CD4-positive, alpha-beta T cell treated with Interleukin-21 for 1 hour (primary cell): ENCODE measurements at regions not wholly inside any gene's neighbourhood (a gene's known extent, or its start where the extent isn't known, plus 50 kb on each side); places are given as distances from the start of the nearest gene placed in this dataset.
"Not testable (repeated sequence)": the region's sequence is repeated elsewhere in the genome, so short reads cannot be mapped to it uniquely, and the experiment has no call there.

ENCODE experiments used
- DNase-seq: peaks from one replicate; pipeline ENCODE4 v3.0.0-alpha.2; 2020

DNA sequence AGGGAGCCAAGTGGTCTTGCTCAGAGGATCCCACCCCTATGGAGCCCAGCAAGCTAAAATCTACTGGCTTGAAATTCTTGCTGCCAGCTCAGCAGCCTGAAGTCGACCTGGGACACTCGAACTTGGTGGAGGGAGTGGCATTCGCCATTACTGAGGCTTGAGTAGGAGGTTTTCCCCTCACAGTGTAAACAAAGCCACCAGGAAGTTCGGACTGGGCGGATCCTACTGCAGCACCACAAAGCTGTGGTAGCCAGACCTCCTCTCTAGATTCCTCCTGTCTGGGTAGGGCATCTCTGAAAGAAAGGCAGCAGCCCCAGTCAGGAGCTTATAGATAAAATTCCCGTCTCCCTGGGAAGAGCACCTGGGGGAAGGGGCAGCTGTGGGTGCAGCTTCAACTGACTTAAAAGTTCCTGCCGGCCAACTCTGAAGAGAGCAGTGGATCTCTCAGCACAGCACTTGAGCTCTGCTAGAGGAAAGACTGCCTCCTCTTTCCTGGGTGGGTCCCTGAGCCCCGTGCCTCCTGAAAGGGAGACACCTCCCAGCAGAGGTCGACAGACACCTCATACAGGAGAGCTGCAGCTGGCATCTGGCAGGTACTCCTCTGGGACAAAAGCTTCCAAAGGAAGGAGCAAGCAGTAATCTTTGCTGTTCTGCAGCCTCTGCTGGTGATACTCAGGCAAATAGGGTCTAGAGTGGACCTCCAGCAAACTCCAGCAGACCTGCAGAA lies 576.3 kb upstream of the NECTIN3 start:
- no peak for DNase-seq

DNA sequence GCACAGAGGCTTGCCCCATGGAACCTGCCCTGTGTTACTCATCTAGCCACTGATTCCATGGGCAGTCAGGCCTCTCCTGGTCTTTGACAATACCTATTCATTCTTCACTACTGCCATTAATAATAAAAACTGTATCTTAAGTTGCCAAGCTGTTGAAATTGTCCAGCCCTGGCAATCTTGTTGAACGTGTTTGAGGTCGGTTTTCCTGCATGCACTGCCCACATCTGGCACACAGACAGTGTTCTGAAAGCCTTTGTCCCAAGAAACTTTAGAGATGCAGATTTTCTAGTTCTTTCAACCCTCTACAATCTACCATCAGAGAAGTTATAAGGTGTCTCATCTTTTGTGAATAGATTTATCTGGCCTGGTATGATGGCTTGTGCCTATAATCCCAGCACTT lies 567.2 kb upstream of the NECTIN3 start:
- DNase-seq, result no peak

DNA sequence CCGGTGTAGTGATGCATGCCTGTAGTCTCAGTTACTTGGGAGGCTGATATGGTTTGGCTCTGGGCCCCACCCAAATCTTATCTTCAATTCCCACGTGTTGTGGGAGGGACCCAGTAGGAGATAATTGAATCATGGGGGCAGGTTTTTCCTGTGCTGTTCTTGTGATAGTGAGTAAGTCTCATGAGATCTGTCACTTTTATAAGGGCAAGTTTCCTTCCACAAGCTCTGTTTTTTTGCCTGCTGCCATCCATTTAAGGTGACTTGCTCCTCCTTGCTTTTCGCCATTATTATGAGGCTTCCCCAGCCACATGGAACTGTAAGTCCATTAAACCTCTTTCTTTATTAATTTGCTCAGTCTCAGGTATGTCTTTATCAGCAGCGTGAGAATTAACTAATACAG lies 566.7 kb upstream of the NECTIN3 start:
- DNase-seq, result no peak

DNA sequence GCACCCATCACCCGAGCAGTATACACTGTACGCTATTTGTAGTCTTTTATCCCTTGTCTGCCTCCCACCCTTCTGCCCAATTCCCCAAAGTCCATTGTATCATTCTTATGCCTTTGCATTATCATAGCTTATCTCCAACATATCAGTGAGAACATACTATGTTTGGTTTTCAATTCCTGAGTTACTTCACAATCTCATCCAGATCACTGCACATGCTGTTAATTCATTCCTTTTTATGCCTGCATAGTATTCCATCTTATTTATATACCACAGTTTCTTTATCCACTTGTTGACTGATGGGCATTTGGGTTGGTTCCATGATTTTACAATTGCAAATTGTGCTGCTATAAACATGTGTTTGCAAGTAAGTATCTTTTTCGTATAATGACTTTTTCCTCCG lies 564.7 kb upstream of the NECTIN3 start:
- no peak for DNase-seq

DNA sequence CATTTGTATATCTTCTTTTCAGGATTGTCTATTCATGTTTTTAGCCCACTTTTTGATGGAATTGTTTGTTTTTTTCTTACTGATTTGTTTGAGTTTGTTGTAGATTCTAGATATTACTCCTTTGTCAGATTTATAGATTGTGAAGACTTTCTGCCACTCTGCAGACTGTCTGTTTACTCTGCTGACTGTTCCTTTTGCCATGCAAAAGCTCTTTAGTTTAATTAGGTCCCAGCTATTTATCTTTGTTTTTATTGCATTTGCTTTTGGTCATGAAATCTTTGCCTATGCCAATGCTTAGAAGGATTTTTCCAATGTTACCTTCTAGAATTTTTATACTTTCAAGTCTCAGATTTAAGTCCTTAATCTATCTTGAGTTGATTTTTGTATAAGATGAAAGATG lies 564.0 kb upstream of the NECTIN3 start:
- DNase-seq, result not testable (repeated sequence)

DNA sequence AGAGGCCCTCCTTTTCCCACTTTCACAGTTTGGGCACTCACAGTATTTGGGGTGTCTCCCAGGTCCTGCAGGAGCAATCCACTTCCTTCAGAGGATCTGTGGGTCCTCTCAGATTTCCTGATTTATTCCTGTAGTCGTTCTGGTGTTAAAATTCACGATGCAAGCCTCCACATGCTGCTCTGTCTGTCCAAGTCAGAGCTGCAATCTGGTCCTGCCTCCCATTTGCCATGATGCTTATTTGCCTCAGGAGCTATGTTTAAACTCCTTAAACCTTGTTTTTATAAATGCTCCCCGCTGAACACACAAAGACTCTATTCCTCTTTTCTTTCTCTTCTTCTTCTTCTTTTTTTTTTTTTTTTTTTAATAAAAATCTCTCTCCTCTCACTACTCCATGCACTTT lies 558.7 kb upstream of the NECTIN3 start:
- no peak for DNase-seq

DNA sequence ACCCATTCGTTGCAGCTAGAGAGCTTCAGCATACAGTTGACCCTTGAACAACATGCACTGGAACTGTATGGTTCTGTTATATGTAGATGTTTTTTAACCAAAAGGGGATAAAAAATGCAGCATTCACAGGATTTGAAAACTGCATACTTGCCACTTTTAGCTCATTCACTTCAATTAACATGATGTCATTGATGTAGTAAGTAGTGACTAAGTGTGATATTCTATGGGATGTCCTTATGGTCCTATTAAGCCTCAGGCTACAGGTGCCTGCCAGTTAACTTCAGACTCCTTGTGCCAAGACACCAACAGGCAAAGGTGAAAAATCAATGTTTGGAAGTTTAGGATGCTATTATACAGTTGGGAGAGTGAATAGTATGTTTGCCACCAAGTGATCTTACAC lies 553.6 kb upstream of the NECTIN3 start:
- no peak for DNase-seq

DNA sequence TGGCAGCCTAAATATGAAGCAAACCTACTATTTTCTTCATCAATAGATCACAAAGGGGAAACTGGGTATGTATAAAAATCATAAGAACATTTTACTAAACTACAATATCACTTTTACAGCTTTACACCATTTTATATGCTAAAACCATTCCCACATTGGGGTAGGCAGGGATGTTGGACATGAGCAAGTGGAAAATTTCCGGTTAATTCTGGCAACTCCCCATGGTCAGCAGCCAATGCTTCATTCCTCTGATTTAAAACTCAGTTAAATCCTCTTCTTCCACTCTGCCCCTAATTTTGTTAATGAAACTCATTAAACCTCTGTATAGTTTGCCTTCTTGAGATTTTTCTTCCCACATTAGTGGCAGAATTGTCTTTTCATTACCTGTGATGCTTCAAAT lies 552.5 kb upstream of the NECTIN3 start:
- DNase-seq, result no peak

DNA sequence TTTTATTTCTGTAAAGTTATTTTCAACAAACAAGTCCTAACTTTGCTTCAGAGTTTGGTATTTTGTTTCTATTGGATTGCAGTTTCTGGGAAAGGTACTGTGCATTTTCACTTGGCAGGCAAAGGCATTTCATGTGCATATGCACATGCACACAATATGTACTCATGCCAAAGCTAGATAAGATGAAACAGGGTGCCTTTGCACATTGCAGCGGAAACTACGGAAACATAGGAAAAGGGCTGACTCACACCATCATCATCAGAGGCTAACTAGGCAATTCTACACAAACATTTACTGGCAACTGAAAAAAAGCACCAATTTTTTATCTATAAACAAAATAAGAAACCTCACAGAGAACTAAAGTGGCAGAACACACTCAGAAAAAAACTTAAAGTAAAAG lies 550.6 kb upstream of the NECTIN3 start:
- DNase-seq, result no peak

DNA sequence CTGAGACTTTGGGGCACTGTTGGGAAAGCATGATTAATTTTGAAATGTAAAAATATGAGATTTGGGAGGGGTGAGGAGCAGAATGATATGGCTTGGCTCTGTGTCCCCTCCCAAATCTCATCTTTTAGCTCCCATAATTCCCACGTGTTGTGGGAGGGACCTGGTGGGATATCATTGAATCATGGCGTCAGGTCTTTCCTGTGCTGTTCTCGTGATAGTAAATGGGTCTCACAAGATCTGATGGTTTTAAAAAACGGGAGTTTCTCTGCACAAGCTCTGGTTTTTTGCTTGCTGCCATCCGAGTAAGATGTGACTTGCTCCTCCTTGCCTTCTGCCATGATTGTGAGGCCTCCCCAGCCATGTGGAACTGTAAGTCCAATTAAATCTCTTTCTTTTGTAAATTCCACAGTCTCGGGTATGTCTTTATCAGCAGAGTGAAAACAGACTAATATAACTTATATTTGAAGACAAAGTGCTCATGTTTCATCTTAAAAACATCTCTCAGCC lies 546.0 kb upstream of the NECTIN3 start:
- DNase-seq, result not testable (repeated sequence)

DNA sequence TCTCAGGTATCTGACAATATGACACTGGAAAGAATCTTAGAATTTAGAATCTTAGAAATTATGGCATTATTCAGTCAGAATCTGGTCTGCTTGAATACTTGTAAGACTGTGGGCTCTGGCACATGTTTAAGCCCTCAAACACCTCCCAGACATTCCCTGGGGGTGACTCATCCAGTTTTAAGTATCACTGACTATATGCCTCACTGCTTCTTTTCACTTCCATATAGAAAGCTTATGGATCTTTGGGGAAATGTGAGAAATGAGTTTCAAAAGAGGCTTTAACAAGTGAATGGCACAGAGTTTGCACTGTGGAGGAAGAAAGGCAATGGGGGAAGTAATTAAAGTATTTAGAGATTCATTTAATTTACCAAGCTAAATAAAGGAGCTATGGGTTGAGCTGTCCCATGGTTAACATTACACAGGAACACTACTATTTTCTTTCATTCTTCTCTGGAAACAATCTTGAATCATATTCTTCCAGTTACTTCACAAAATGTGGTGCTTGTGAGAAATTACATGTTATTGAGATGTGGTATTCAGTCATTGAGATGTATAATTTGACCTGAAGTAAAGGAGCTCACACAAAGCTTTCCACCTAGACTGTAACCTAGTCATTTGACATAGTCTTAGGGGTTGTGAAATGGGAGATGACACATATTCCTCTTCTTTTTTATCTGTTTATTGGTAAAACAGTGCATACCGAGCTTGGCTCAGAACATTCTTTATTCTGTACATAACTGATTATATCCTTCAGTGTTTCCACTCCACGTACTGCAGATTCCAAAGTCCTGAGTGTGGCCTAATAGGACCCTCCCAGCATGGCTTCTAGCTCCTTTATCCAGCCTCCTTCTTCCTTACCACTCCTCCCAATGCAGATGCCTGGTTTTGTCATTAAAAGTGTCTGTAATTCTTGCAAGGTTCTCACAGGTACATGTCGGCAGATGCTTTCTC lies 544.6 kb upstream of the NECTIN3 start:
- no peak for DNase-seq

DNA sequence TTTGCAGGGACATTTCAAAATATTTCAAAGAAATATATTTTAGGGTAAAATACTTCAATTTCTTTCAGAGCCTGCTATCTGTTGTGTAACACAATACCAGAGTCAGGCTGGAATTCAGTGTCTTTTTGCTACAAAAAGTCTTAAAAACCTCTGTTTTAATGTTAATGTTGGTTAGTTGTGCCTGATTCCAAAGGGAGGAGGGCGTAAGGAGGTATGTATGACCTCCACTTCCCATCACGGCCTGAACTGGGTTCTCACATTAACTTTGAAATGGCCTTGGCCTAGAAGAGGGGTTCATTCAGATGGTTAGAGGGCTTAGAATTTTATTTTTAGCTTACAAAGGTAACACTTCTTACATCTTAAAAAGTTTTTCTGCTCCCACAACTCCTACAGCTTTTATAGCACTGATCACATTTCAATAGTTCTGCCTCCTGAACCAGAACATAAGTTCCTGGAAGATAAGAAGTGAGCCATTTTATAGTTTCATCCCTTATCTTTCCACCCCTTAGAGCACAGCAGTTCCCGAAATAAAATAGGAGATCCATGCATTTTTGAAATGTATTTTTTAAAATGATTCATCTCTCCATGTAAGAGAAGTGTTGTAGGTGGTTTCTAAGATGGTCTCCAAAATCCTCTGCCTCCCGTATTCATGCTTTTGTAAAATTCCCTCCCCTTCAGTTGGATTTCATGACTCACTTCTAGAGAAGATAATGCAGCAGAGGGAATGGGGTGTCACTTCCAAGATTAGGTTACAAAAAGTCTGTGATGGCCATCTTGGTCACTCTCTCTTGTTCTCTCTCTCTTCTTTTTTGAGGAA lies 543.1 kb upstream of the NECTIN3 start:
- no peak for DNase-seq

DNA sequence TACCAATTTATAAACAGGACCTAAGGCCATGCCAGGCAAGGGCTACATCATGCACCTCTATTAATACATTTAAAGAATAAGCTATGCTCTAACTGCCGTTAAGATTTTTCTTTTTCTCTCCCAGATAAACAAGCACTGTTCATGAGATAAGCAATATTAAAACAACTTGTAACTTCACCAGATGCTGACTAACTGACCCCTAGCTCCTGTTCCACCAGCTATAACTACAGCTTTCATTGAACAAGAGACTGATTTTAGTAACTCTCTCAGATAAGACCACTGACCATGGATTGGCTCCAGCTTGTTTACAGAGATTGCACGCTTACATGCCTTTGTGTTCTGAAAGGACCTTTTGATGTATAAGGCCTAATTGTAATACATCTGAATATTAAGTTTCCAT lies 540.7 kb upstream of the NECTIN3 start:
- DNase-seq, result no peak

DNA sequence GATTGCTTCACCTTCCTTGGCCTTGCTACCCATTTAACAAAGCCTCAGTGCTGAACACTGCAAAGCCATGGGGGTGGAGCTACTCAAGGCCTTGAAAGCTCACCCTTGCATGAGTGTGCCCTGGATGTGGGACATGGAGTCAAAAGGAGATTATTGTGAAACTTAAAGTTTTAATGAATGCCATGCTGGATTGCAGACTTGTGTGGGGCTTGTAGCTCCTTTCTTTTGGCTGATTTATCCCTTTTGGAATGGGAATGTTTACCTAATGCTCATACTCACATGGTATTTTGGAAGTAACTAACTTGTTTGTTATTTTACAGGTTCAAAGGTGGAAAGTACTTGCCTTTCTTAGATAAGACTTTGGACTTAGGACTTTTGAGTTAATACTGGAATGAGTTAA lies 538.5 kb upstream of the NECTIN3 start:
- DNase-seq, result no peak

DNA sequence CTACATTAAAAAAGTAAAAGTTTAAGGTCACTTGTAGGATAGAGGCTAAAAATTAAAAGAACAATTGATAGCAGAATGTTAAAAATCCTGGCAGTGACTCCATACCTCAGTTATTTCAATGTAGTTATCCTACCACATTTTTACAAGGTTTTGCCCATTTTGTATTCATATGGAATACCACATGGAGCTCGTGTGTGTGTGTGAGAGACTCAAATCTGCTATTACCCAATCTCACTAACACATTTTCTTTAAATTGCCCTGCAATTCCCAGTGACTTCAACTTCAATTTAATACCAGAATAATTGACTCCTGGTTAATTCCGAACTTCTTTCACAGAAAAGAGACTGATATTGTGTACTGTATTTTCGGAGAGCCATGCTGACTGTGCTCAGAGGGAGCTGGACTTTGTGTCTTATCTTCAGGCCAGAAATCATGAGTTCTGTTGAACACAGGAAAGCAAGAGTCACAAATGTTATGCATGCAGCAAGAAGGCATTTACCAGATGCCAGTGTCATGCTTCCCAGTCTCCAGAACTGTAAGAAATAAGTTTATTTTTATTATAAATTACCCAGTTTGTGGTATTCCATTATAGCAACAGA lies 529.0 kb upstream of the NECTIN3 start:
- no peak for DNase-seq

DNA sequence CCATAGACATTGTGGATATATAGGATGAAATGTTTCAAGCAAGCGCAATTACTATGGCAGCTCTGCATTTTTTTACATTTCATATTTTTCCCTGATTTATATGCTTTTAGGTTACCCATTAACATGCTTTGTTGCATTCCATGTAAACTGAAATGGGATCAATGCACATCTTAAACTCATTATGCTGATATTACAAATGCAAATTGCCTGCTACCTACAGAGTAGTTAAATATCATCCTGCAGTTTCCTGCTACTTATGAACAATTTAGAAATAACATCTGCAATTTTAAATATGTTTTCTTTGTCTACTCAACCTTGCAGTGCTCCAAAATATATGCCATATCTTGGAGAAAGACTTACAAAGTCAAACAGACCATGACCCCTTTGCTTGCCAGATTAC lies 526.9 kb upstream of the NECTIN3 start:
- no peak for DNase-seq

DNA sequence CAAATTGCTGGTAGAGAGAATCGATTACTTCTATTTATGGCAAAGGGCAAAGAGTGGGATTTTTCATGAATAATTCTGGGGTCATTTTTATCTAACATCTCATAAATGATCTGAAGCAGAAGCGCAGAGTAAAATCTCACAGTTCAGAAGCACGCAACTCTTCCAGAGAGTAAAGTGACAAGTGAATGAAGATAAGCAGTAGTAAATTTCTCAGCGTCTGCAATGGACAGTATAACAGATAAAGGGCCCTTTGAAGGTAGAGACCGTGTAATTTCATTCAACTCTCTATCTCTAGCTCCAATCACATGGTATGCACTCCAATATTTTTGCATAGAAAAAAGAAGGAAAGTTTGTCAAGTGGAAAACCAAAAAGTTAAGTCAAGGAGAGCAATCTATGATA lies 521.1 kb upstream of the NECTIN3 start:
- no peak for DNase-seq

DNA sequence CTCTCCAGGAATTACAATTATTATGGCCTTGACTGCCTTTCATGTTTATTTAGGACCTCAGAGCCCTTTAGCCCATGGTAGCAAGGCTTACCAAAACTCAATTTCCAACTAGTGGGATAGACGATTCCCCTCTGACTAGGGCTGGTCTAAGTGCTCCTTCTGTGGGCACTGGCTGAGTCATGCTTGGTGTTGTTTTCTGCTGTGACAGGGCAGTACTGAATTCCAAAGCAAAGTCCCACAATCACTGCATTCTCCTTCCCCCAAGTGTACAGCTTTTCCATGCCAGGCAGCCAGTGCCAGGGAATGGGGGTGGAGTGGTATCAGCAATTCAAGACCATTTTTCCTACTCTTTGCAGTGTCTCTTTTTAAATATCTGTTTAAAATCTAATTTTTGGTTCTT lies 509.0 kb upstream of the NECTIN3 start:
- DNase-seq, result no peak

DNA sequence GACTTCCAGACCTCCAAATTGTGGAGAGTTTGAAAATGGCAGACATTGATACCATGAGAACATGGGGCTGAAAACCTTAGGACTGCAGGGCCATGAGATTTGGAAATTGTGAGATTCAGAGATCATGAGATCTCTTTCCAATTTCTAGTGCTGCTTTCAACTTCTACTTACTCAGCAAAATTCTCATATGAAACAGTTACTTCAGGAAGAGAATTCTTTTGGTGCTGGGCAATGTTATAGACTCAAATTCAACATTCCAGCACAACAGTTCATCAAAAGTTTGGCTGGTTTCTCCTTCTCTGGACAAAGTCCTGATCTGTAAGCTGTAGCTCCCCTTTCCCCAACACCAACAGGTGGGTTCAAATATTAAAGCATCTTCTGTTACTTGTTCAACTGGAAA lies 506.9 kb upstream of the NECTIN3 start:
- no peak for DNase-seq

DNA sequence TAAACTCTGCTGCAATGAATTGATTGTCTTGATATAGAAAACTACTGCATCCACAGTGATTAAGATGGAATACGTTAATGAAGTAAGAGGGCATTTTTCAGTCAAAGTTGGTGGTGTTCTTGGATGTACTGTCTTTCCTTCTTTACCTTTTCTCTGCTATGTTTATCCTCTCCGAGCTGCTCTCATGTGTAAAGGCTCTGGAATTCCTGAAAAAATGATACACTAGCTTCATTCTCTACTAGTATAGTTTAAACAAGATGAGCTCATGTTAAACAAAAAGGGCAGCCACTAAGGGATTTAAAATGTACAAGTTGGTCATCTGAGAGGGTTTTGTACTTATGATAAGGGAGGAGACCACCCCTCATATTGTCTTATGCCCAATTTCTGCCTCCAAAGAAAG lies 504.6 kb upstream of the NECTIN3 start:
- no peak for DNase-seq

DNA sequence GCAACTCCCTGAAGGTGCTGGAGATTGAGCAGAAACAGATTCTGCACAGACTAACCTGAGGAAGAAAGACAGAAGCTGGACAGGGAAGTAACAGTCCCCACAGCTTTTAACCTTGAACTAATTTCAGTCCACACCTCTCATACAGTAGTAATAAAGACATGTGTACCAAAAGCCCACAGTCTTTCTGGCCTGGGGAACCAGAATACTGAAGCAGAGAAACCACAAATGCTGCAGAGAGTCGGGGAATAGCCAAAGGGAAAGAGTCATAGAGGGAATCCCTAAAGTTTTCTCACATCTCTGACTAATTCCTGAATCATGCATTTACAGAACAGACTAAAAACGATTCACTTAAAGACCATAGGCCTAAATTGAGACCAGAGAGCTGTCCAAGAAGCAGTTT lies 503.4 kb upstream of the NECTIN3 start:
- DNase-seq, result no peak

DNA sequence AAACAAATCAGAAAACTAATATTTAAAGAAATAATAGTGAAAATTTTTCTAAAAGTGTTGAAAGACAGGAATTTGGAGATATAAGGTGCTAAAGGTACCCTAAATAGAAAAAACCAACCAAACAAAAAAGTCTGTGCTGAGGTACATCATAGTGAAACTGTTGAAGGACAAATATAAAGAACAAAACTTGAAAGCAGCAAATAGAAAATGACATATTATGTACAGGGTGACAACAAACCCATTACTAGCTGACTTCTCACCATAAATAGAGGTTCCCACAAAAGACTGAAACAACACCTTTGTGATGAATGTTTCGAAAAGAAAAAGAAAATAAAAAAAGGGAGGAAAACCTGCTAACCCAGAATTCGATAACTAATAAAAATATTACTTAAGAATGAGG lies 502.5 kb upstream of the NECTIN3 start:
- no peak for DNase-seq

DNA sequence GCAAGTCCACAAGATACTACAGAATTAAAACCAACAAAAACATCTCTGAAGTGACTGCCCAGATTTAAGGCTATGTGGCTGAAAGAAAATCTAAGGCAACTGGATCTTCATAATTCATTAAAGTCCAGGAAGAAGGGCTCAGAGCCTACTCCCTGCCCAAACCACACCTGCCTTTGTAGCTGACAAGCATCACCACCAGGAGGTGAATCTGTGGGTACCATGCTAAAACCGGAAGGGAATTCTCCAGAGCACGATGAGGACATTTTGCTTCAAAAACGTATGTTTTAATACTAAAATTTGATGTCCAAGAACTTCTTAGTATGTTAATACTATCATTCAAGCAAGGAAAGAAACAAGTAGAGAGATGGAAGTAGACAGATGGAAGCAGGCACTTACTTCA lies 495.9 kb upstream of the NECTIN3 start:
- no peak for DNase-seq
